Amniotic stem cell (primary cell): ENCODE measurements at regions not wholly inside any gene's neighbourhood (a gene's known extent, or its start where the extent isn't known, plus 50 kb on each side); places are given as distances from the start of the nearest gene placed in this dataset.

Experiments
- DNase-seq: peaks from one replicate; lab custom pipeline; 2025; lab: John Stamatoyannopoulos, UW

DNA sequence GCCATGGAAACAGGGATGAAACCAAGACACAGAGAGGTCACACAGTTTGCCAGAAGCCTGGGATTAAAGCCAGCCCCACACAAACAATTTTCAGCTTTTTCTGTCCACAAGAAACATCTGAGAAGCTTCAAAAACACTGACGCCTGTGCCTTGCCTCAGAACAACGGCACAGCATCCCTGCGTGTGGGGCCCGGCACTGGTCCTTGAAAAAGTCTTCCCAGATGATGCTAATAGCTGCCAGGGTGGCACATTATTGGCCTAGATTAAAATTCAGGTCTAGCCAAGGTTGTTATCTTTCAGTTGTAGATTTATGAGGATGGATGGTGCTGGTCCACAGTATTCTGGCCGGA is 321.4 kb downstream of the HAPSTR1 start:
- no peak for DNase-seq

DNA sequence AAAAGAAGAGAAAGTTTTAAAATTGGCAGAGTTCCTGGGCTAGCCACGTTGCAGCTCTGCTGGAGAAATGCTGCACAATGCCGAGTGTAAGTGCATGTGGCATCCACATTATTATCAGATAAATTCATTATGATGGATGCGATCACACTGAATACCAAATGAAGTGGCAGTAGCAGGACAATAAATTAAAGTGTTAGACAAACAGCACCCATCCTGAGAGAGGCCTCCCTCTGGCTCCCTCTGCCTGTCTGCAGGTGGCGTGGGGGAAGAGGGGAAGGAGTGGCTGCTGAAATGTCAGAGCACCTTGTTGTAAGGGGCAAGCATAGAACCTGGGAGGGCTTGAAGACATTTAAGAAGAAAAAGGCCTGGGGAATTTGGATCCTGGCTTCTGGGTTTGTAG is 324.1 kb downstream of the HAPSTR1 start:
- DNase-seq: no peak

DNA sequence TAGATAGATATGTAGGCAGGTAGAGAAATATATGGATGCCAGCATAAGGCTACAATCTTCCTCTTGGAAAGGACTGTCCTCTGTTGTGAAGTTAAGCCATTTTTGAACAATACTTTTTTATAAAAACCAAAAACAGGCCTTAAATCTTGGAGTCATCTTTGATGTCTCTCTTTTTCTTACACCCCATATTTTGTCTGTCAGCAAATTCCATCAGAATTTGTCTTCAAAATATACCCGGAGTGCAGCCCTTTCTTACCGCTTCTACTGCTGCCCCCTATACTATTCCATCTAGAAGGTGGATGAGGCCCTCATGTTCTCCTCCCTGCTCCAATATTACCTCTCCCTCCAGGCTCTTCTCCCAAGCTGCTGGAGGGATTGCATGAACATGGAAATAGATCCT is 326.5 kb downstream of the HAPSTR1 start:
- DNase-seq: no peak

DNA sequence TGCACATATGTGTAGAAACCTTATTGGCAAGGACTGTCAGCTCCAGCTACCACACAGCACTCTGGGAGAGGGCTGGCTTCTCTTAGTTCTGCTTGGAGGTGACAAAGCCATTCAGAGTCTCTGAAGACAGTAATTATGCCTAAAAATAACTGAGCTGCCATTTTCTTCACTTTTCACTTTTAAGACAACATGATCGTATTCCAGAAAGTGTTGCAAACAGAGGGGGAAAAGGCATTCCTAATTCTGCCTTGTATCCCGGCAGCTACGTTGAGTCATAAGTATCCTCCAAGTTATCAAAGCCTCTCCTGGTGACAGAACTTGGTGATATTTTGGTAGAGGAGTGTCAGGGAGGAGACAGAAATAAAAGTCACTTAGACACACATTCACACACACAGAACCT is 327.7 kb downstream of the HAPSTR1 start:
- DNase-seq: no peak

DNA sequence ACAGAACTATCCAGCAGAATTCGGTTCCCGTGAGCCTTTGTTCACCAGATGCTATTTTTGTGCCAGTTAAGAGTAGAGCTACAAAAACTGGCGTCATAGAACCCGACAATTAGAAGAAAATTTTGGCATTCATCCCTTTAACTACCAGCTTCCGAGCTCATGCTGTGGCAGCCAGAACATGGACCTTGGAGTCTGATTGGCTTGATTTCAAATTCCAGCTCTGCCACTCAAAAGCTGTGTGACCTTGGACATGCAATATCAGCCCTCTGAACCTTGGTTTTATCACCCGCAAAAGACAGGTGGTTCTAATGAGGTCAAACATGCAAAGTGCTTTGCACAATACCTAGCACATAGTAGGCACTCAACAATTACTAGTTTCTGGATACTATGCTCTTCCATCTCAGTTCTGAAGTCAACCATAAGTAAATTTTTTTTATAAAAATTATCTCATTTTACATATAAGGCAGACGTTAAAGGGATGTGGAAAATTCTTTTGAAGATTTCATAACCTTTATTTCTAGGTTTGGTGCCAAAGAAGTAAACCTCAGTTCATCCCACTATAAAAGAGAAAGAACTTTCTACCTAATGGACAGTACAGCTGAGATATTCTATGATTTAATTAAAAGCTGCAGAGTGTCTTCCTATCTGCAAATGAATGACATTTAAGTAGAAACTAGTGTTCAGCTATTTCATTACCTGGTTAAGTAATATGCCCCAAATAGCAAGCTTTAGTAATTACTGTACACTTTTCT is 331.5 kb downstream of the HAPSTR1 start:
- DNase-seq: no peak

DNA sequence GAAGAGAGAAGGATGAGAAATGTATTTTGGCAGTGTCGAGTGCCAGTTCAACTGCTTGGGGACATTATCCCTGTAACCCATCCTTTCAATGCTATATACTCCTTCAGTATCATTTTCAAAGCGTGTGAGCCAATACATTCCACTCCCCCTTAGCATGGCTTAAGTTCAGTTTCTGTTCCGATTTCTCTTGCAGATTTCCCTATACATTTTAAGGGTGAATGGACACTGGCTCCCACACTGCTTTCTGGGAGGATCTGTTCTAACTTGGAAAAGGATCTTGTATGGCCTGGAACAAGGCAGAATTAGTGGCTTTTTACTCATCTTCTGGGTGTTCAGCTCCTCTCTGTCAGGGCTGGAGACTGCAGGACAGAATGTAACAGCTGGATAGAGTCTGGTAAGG is 333.8 kb downstream of the HAPSTR1 start:
- no peak for DNase-seq

DNA sequence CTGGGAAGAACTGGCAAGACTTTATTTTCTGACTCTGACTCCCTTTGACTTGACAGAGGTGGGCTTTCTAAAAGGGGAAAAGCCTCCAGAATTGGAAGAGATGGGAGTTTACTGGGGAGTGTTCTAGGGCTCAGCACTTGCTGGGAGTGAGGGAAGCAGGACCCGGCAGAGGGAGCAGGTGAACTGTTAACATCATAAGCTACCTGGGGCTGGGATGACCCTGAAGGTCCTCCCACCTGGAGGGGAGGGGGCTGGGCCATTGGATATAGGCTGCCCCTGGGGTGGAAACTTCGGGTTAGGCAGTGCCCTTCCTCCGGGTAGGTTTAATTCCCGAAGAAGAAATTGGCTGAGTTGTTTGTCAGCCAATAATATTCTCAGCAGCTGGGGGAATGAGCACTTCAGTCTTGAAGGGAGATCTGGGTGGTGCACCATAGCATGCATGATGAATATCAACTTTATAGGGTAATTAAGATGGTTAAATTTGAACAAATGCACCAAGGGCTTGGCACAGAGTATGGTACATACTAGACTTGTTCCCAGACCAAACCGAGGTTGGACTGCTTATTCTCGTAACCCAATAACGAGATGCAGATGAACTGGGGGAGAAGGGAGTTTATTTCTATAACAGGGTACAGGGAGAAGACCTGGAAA is 337.0 kb downstream of the HAPSTR1 start:
- DNase-seq: no peak

DNA sequence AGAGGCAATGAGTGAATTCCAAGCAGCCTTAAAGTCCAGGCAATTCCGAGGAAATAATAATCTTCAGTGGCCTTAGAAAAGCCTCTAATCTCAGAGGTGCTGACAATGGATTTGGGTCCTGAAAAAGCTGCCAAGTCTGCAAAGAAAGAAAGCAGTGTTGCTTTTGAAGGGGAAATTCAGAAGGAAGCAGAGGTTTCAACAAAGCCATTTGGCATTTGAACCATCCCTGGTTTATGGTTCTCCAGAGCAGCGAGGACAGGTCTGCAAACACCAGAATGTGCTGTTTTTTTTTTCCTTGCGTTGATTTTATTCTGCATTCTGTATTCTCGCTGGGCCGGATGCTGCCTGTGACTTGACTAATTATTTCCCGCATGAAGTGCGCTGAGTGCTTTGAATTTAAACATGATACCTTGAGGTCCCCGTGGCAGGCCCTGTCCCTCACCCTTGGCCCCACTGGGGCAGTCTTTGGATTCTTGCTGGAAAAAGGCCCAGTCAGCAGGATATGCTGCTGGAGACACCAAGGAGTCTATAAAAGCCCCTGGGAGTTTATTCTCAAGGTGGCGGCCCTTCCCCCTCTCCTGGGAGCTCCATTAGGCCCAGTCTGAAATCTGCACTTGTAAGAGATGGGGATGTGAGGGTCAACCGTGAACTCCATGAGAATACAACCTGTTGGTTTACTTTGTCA is 338.3 kb downstream of the HAPSTR1 start:
- no peak for DNase-seq

DNA sequence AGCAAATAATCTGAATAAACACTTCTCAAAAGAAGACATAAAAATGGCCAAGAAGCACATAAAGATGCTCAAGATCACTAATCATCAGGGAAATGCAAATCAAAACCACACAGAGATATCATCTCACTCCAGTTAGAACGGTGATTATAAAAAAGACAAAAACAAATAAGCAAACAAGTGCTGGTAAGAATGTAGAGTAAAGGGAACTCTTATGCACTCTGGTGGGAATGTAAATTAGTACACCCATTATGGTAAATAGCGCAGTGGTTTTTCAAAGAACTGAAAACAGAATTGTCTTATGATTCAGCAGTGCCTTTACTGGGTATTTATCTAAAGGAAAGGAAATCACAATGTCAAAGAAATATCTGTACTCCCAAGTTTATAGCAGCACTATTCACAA is 343.2 kb downstream of the HAPSTR1 start:
- DNase-seq: no peak

DNA sequence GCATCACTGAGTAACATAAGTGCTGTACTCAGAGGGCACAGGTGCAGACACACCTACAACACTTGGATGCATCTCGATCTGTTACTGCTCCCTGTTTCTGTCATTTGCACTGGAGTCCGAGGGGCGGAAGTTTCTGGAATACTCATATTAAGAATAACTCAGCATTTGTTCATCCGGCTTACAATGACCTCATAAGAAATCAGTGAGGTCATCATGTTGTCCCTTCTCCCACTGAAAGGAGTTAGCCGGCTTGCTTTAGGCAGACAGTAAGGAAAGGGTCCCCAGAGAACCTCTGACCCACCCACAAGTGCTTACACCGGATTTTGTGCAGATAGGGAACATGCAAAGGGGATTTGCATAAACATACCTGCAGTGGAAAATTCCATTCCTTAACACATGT is 344.7 kb downstream of the HAPSTR1 start:
- DNase-seq: no peak

DNA sequence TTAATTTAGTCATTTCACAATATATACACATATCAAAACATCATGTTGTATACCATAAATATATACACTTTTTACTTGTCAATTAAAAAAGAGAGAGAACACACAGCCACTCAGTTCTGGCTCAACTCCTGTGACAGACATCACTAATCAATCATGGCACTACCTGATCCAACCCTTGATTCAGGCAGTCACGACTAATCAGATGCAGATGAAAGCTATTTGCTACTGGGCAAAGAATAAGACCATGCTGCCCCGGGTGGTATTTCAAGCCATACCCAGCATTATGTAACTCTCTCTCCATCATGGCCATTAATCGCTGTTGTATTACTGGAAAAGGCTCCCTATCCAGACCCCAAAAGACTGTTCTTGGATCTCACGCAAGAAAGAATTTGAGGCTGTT is 345.7 kb downstream of the HAPSTR1 start:
- no peak for DNase-seq

DNA sequence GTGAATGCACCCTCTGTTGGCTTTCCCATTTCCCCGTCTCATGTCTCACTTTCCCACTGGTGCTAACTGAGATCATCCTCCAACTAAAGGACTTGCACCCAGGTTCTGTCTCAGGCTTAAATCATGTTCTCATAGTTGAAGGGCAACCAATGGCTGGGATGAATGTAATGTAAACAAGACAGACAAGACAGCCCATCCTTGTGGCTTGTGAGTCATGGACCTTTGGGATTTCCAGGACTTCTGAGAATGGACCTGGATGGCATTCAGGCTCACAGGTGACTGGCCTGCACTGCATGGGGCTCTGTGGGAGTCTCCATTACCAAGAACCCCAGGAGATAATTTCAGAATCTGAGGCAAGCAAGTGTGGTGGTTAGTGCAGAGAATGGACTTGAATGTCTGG is 347.5 kb downstream of the HAPSTR1 start:
- no peak for DNase-seq

DNA sequence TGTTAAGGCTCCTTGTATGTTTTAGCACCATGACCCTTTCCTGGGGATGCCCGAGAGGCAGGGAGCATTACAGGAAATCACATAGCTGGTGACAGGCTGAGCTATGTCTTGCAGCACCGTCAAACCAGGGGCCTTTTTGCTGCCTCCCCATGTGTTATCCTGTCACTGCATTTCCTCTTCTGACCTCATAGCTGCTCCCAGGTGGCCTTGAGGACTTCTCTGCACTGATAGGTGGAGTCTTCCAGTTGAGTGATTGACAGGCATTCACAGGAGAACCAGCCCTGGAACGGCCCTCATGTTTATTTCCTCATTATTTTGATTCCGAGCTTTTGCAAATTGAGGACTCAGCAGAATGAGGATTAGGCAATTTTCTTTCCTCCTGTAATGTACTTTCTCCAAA is 349.6 kb downstream of the HAPSTR1 start:
- no peak for DNase-seq

DNA sequence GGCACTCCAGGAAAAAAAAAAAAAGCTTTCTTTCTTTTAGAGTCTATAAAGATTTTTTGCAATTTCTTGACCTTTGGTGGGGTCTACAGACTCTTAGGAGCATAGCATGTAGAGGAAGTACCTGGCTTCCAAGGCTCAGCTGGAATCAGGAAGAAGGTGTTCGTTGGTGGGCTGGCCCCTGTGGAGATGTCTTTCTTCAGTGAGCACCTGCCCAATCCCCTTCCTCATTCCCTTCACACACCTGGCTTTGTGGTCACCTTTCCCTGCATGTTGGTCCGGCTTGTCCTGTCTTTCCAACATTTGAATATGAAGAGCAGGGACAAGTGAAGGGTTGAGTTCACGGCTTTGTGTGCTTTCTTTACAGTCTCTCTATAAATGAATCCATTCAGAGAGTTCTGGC is 352.4 kb downstream of the HAPSTR1 start:
- DNase-seq: no peak

DNA sequence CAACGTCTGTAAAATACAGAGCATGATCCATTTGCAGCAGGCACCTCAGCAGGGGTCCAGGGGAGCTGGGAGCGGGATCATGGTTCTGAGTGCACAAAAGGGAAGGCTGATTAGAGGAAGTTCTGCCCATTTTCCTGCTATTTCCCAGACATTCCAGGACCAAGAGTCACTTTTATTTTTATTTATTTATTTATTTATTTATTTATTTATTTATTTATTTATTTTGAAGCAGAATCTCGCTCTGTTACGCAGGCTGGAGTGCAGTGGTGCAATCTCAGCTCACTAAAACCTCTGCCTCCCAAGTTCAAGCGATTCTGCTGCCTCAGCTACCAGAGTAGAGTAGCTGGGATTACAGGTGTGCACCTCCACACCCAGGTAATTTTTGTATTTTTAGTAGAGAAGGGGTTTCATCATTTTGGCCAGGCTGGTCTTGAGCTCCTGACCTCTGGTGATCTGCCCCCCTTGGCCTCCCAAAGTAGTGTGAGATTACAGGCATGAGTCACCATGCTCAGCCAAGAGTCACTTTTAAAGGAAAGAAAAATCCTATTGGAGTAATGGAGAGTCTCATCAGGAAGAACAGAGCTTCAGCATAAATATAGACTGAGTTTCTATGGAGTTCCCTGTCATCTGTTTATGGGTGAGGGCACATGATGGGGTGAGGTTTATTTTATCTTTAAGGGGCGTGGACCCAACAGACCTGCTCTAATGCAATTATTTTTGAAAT is 355.2 kb downstream of the HAPSTR1 start:
- no peak for DNase-seq

DNA sequence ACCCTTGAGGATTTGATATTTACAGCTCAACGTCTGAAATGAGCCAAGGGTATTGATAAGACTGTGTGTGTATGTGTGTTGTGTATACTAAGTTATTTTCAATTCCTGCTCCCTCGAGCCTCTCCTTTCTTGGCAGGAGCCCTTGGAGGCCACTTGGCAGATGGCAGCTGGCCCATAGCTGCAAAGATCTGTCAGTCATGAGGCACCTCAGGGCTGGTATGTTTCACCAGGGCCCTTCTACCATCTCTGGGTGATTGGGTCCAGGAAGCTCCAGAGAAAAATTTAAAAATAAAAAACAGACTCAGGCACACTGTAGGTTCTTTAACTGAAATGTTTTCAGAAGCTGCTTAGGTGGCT is 355.7 kb downstream of the HAPSTR1 start:
- no peak for DNase-seq

DNA sequence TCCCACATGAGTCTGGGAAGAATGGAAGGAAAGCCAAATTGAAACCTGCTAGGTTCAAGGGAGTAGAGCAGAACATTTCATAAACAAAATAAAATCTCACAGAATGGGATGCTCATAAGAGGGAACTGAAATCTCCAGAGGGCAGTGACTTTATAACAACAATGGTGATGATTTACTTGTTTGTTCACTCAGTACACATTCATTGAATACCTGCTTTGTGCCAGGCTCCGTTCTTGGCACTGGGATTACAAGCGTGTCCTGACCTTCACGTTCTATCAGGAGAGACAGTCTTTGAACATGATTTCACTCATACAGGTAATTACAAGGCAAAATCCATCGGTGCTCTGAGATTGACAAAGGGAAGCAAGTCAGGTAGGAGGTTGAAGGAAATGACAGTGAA is 356.3 kb downstream of the HAPSTR1 start:
- DNase-seq: no peak

DNA sequence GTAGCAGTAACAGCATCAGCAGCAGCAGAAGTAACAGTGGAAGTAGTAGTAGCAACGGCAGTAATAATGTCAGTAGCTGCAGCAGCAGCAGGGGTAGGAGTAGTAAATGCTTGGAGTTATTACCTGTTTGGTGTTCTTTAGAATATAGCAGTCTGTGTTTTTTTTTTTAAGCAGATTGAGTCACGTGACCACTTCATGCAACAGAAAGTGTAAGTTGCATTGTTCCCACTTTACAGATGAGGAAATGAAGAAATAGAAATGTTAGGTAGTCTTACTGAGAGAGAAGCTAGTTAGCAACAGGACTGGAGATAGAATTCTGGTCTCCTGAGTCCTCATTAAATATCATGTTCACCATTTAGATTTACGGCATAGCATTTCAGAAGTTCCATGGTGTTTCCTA is 358.2 kb downstream of the HAPSTR1 start:
- DNase-seq: no peak

DNA sequence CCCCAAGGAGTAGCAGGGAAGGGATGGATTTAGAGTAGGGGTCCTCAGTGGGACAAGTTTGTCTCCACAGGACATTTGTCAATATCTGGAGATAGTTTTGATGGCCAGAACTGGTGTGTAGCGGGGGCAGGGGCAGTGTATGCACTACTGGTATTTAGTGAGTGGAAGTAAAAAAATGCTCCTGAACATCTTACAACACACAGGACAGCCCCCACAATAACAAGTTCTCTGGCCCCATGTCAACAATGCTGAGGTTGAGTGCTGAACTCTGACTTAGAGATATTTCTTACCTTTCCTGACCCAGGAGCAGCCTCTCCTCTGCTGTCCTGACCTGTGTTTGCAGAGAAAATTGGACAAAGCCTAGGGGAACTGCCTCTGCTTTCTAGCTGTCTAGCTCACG is 365.8 kb downstream of the HAPSTR1 start:
- DNase-seq: no peak

DNA sequence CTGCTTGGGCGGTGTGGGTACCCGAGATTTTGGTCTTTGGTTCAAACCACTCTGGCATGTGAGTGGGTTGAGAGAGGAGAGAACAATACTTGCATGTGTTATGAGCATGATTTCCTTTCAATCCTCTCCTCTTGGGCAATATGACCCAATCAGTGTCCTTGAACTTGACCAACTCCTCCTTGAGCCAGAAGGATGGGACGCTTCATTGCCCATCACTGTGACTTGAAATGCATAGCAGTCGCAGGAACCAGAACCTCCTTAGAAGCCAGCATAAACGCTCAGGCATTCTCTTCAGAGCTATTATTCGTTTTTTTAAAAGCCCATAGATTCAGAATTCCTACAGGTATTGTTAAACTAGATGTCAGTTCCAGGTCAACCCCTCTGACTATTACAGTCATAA is 367.4 kb downstream of the HAPSTR1 start:
- no peak for DNase-seq

DNA sequence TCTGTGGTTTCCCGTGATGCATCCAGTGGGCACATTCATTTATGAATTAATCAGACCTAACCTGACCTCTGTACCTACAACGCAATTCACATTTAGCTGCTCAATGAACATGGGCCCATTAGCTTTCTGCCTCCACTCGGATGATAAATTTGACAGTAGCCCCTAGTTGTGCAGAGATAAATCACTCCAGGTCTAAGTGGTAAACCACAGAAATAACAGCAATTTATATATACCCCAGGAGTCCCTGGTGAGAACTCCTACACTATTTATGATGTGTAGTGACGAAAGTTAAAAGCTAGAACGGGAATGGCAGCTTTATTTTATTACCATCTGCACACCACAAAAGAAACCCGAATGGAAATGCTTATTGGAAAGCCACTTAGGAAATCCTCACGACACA is 371.5 kb downstream of the HAPSTR1 start:
- no peak for DNase-seq

DNA sequence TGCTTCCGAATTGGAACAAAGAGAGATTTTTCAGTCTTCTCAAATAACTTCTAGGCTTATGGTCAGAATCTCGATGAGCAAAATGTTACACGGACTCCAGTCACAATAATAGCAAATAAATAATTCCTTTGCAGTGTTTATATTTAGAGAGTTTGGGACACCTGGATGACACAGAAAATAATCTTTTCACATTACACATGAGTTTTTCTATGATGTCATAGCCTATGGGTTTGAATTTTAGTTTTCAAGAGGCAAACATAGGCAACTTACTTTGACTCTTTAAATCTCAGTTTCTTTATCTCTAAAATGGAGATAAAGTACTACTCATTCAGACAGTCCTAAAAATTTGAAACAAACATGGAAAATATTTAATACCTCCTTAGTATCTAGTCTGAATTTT is 372.0 kb downstream of the HAPSTR1 start:
- no peak for DNase-seq

DNA sequence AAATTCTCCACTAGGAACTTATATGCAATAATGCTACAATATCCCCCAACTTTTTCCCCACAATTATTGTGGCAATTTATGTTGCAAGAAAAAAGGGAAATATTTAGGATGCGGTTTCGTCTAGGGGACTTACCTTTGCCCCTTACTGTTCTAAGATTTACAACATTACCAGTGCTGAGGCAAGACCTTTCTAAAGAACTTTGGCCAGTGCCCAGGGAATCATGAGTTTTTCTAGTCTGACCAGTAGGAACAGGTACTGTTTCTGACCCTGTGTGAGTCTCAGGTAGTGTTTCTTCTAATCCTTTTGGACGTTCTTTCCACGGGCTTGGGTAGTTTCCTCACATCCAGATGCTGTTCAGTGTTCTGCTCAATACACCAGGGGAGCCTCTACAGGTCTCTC is 373.7 kb downstream of the HAPSTR1 start:
- DNase-seq: no peak
